Astrocyte (in vitro differentiated cells and primary cell): ENCODE measurements at regions not wholly inside any gene's neighbourhood (a gene's known extent, or its start where the extent isn't known, plus 50 kb on each side); places are given as distances from the start of the nearest gene placed in this dataset.

Experiments
- EZH2 ChIP-seq: IDR thresholded peaks from 2 replicates; pipeline ENCODE4 v1.6.1; 2012; ENCODE audit warnings: mild to moderate bottlenecking, low read length, inconsistent platforms; ENCODE audit not compliant: insufficient read depth
- TF ChIP-seq, protein P1 (sequence below): IDR thresholded peaks from 2 replicates; pipeline ENCODE4 v1.5.1; 2011; ENCODE audit warnings: low read depth, mild to moderate bottlenecking, inconsistent platforms, low read length, moderate library complexity; ENCODE audit not compliant: insufficient read depth

DNA sequence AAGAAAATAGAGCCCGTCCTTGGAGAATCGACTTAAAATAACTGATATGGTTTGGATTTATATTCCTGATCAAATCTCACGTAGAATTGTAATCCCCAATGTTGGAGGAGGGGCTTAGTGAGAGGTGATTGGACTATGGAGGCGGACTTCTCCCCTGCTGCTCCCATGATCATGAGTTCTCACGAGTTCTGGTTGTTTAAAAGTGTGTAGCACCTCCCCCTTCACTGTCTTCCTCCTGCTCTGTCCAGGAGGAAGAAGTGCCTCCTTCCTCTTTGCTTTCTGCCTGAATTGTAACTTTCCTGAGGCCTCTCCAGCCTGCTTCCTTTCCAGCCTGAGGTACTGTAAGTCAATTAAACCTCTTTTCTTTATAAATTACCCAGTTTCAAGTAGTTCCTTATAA lies 529.2 kb downstream of the HAO1 start:
- TF ChIP-seq, protein P1, sequence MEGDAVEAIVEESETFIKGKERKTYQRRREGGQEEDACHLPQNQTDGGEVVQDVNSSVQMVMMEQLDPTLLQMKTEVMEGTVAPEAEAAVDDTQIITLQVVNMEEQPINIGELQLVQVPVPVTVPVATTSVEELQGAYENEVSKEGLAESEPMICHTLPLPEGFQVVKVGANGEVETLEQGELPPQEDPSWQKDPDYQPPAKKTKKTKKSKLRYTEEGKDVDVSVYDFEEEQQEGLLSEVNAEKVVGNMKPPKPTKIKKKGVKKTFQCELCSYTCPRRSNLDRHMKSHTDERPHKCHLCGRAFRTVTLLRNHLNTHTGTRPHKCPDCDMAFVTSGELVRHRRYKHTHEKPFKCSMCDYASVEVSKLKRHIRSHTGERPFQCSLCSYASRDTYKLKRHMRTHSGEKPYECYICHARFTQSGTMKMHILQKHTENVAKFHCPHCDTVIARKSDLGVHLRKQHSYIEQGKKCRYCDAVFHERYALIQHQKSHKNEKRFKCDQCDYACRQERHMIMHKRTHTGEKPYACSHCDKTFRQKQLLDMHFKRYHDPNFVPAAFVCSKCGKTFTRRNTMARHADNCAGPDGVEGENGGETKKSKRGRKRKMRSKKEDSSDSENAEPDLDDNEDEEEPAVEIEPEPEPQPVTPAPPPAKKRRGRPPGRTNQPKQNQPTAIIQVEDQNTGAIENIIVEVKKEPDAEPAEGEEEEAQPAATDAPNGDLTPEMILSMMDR: no peak
- no peak for TF ChIP-seq EZH2
